ENCODE measurements at regions not wholly inside any gene's neighbourhood (a gene's known extent, or its start where the extent isn't known, plus 50 kb on each side); places are given as distances from the start of the nearest gene placed in this dataset.

GRCh38 chr14:27427796-27428195 lies 830.0 kb upstream of the NOVA1 start:
- ChIA-PET CTCF (no interaction called here), POLR2A (no interaction called here)
- DNase-seq (ENCODE audit: low read depth, low spot score) (no peak), ATAC-seq (no peak)
- H3K4me1 ChIP-seq (ENCODE audit: control insufficient read depth, insufficient read depth, low read length), result no peaks in the 10 kb centered on the region
- TF ChIP-seq TCF7L2 (IDR thresholded peaks at IDR 0.05; ENCODE audit: low read depth, low read length), result no peak
- no peak for TF ChIP-seq CTCF (IDR thresholded peaks at IDR 0.05)
- no peak for TF ChIP-seq REST (IDR thresholded peaks at IDR 0.05; ENCODE audit: insufficient read depth in 1 of 2, low read depth in 2 of 2, low read length in 1 of 2)
- TF ChIP-seq SIN3A (IDR thresholded peaks at IDR 0.05; ENCODE audit: borderline replicate concordance, insufficient read depth, low read depth, low read length), result no peak
- no peak for TF ChIP-seq POLR2AphosphoS5 (IDR thresholded peaks at IDR 0.05; ENCODE audit: low read depth, low read length)
- no peaks in the 10 kb centered on the region for H3K9me3 ChIP-seq (ENCODE audit: control insufficient read depth, insufficient read depth, low read depth, low read length)
- no TSS peak for BruUV-seq (replicated peaks)
- no peaks in the 10 kb centered on the region for H3K27me3 ChIP-seq (ENCODE audit: control insufficient read depth, insufficient read depth, low read length)
- intact Hi-C loops (cut with micrococcal nuclease; ENCODE audit: unreplicated experiment) (no loop called here), in situ Hi-C loops (cut with HindIII; ENCODE audit: low pct_unique_long_range_greater_than_20kb, low sequenced_read_pairs) (no loop called here)
- no peak overlapping the region for H3K27ac ChIP-seq (ENCODE audit: low read length)
- no peak overlapping the region for H3K4me3 ChIP-seq (ENCODE audit: low read depth in 2 of 2, low read length in 2 of 2)
- no peaks in the 10 kb centered on the region for H3K36me3 ChIP-seq (ENCODE audit: control insufficient read depth, insufficient read depth, low read length)

GRCh38 chr14:27435923-27436670 lies 838.3 kb upstream of the NOVA1 start:
- ATAC-seq, result no peak
- no peak for DNase-seq (ENCODE audit: low read depth, low spot score)
- Histone ChIP-seq H3K9me3 (ENCODE audit: control insufficient read depth, insufficient read depth, low read depth, low read length) (no peaks in the 10 kb centered on the region), H3K27me3 (ENCODE audit: control insufficient read depth, insufficient read depth, low read length) (no peaks in the 10 kb centered on the region), H3K4me1 (ENCODE audit: control insufficient read depth, insufficient read depth, low read length) (no peaks in the 10 kb centered on the region), H3K4me3 (ENCODE audit: low read depth in 2 of 2, low read length in 2 of 2) (no peak overlapping the region), H3K36me3 (ENCODE audit: control insufficient read depth, insufficient read depth, low read length) (no peaks in the 10 kb centered on the region), H3K27ac (ENCODE audit: low read length) (no peak overlapping the region)
- CTCF ChIA-PET, result no interaction called here
- intact Hi-C loops (cut with micrococcal nuclease; ENCODE audit: unreplicated experiment) (no loop called here), in situ Hi-C loops (cut with HindIII; ENCODE audit: low pct_unique_long_range_greater_than_20kb, low sequenced_read_pairs) (no loop called here)
- POLR2A ChIA-PET, result no interaction called here
- BruUV-seq (replicated peaks), result no TSS peak
- TF ChIP-seq REST (IDR thresholded peaks at IDR 0.05; ENCODE audit: insufficient read depth in 1 of 2, low read depth in 2 of 2, low read length in 1 of 2) (no peak), POLR2AphosphoS5 (IDR thresholded peaks at IDR 0.05; ENCODE audit: low read depth, low read length) (no peak), TCF7L2 (IDR thresholded peaks at IDR 0.05; ENCODE audit: low read depth, low read length) (no peak), CTCF (IDR thresholded peaks at IDR 0.05) (no peak), SIN3A (IDR thresholded peaks at IDR 0.05; ENCODE audit: borderline replicate concordance, insufficient read depth, low read depth, low read length) (no peak)
